ENCODE measurements at regions not wholly inside any gene's neighbourhood (a gene's known extent, or its start where the extent isn't known, plus 50 kb on each side); places are given as distances from the start of the nearest gene placed in this dataset.

GRCh38 chr4:156128616-156129015, 174.9 kb upstream of the CTSO start:
- TF ChIP-seq CTCF (conservative IDR thresholded peaks at IDR 0.05), result no peak
- TF ChIP-seq EZH2 (IDR thresholded peaks at IDR 0.05; ENCODE audit: low read depth), result no peak
